HCT116 (cell line): ENCODE measurements at regions not wholly inside any gene's neighbourhood (a gene's known extent, or its start where the extent isn't known, plus 50 kb on each side); places are given as distances from the start of the nearest gene placed in this dataset.

ENCODE experiments used
- ATAC-seq: fragments of 200-7000 bp; cut with Tn5 transposase; 2 replicates; pipeline ENCODE4 v1.9.1; 2020; ENCODE audit warnings: mild to moderate bottlenecking, moderate library complexity
- BruUV-seq: library from RNA; stranded (reverse); fragments of 400-500 nt; replicated peaks from 2 replicates; lab custom pipeline; 2021; lab: Mats Ljungman, UMichigan
- CTCF ChIA-PET: fragments of 300-600 bp; sonication (Branson Sonifier 250); formaldehyde crosslinking; loops from one replicate; lab custom pipeline; 2021; ENCODE audit warnings: antibody characterized with exemption; lab: Charles Lee
- POLR2A ChIA-PET: fragments of 300-600, 350-600 bp; sonication (Branson Sonifier 250); formaldehyde crosslinking; loops from one replicate; lab custom pipeline; 2021; ENCODE audit warnings: antibody characterized with exemption; lab: Charles Lee
- RAD21 ChIA-PET, 2 experiments: fragments of 300-600 bp; sonication (Branson Sonifier 250); formaldehyde crosslinking; loops; one replicate each; lab custom pipeline; 2023; ENCODE audit warnings: low total read pairs in 2 of 2; ENCODE audit not compliant: uncharacterized antibody in 2 of 2, unreplicated experiment in 2 of 2, low non-redundant PET in 1 of 2; lab: Charles Lee
- DNase-seq: peaks from one replicate; pipeline ENCODE4 v3.0.0-alpha.2; 2010; ENCODE audit warnings: low read depth, low spot score
- H2AFZ ChIP-seq: fragments of 200-600 bp; shearing (Covaris generic), sonication (generic); 2 replicates; pipeline ENCODE4 v1.6.1; 2017; ENCODE audit warnings: low read depth, mixed run types, mixed read lengths, antibody characterized with exemption, low read length; ENCODE audit not compliant: poor library complexity, severe bottlenecking
- H3K27ac ChIP-seq: 2 replicates; pipeline ENCODE4 v1.5.1; 2012; ENCODE audit warnings: low read depth, low read length
- H3K27me3 ChIP-seq: fragments of 200-600 bp; sonication (generic); 2 replicates; pipeline ENCODE4 v1.6.1; 2016; ENCODE audit warnings: mixed run types, low read length, mixed read lengths; ENCODE audit not compliant: insufficient read depth
- H3K36me3 ChIP-seq, 2 experiments: fragments of 200-500 bp in 1 of 2; fragments of 200-600 bp in 1 of 2; sonication (Bioruptor generic) in 1 of 2; sonication (generic) in 1 of 2; 2 replicates each; pipeline versions ENCODE4 v1.5.1 to v1.6.1; 2014 to 2016; ENCODE audit warnings: low read length in 2 of 2, inconsistent platforms in 1 of 2, mixed read lengths in 1 of 2, mixed run types in 1 of 2; ENCODE audit not compliant: insufficient read depth in 2 of 2, control insufficient read depth in 1 of 2
- H3K4me1 ChIP-seq, 2 experiments: fragments of 200-600 bp in 1 of 2; sonication (generic) in 1 of 2; 2 replicates each; pipeline versions ENCODE4 v1.5.1 to v1.6.1; 2012 to 2017; ENCODE audit warnings: low read length in 2 of 2, inconsistent platforms in 1 of 2, mild to moderate bottlenecking in 1 of 2, mixed read lengths in 1 of 2, mixed run types in 1 of 2, moderate library complexity in 1 of 2; ENCODE audit not compliant: insufficient read depth in 2 of 2, control insufficient read depth in 1 of 2
- H3K4me2 ChIP-seq: fragments of 200-600 bp; sonication (generic); 2 replicates; pipeline ENCODE4 v1.6.1; 2017; ENCODE audit warnings: mixed run types, low read length, mixed read lengths
- H3K4me3 ChIP-seq, 2 experiments: fragments of 200-600 bp in 1 of 2; sonication (generic) in 1 of 2; replicated peaks in 1 of 2; 2 replicates each; pipeline ENCODE4 v1.5.1; 2011 to 2016; ENCODE audit warnings: low read length in 2 of 2, control low read depth in 1 of 2, low read depth in 1 of 2, mild to moderate bottlenecking in 1 of 2, mixed read lengths in 1 of 2, mixed run types in 1 of 2
- H3K79me2 ChIP-seq: fragments of 200-600 bp; sonication (generic); 2 replicates; pipeline ENCODE4 v1.6.1; 2017; ENCODE audit warnings: mild to moderate bottlenecking, mixed run types, low read length, moderate library complexity, mixed read lengths; ENCODE audit not compliant: insufficient read depth
- H3K9ac ChIP-seq: fragments of 200-600 bp; sonication (generic); 2 replicates; pipeline ENCODE4 v1.6.1; 2016; ENCODE audit warnings: low read length, mixed read lengths
- H3K9me2 ChIP-seq: fragments of 200-600 bp; sonication (generic), shearing (Covaris generic); 2 replicates; pipeline ENCODE4 v1.6.1; 2017; ENCODE audit warnings: mixed run types, mild to moderate bottlenecking, moderate library complexity; ENCODE audit not compliant: insufficient read depth
- H3K9me3 ChIP-seq, 2 experiments: fragments of 200-500 bp in 1 of 2; fragments of 200-600 bp in 1 of 2; sonication (Bioruptor generic) in 1 of 2; sonication (generic) in 1 of 2; 2 replicates each; pipeline ENCODE4 v1.6.1; 2014 to 2017; ENCODE audit warnings: low read length in 2 of 2, mixed read lengths in 2 of 2, inconsistent platforms in 1 of 2, low read depth in 1 of 2, mild to moderate bottlenecking in 1 of 2, mixed run types in 1 of 2, moderate library complexity in 1 of 2; ENCODE audit not compliant: control insufficient read depth in 1 of 2, insufficient read depth in 1 of 2
- H4K20me1 ChIP-seq: fragments of 200-600 bp; sonication (generic), shearing (Covaris generic); 2 replicates; pipeline ENCODE4 v1.6.1; 2017; ENCODE audit warnings: mixed run types, mild to moderate bottlenecking, moderate library complexity; ENCODE audit not compliant: insufficient read depth
- ATF3 ChIP-seq: IDR thresholded peaks from 2 replicates; pipeline ENCODE4 v1.6.1; 2012
- CBX3 ChIP-seq: IDR thresholded peaks from 2 replicates; pipeline ENCODE4 v1.6.1; 2012; ENCODE audit warnings: low read depth
- CEBPB ChIP-seq: IDR thresholded peaks from 2 replicates; pipeline ENCODE4 v1.6.1; 2012; ENCODE audit warnings: low read depth
- CTCF ChIP-seq, 3 experiments: fragments of 200-600 bp in 1 of 3; sonication (generic) in 1 of 3; IDR thresholded peaks in 2 of 3; conservative IDR thresholded peaks in 1 of 3; 2 replicates each; pipeline ENCODE4 v1.5.1; 2012 to 2017; ENCODE audit warnings: low read depth in 2 of 3, low read length in 2 of 3, antibody characterized with exemption in 1 of 3, borderline replicate concordance in 1 of 3, control low read depth in 1 of 3, mild to moderate bottlenecking in 1 of 3, mixed read lengths in 1 of 3, mixed run types in 1 of 3, moderate library complexity in 1 of 3; ENCODE audit not compliant: insufficient read depth in 1 of 3
- EGR1 ChIP-seq: IDR thresholded peaks from 2 replicates; pipeline ENCODE4 v1.6.1; 2012; ENCODE audit warnings: low read depth
- EZH2phosphoT487 ChIP-seq: fragments of 200-600 bp; IDR thresholded peaks from 2 replicates; pipeline ENCODE4 v1.6.1; 2018; ENCODE audit warnings: antibody characterized with exemption, borderline replicate concordance
- FOSL1 ChIP-seq: IDR thresholded peaks from 2 replicates; pipeline ENCODE4 v1.6.1; 2012; ENCODE audit warnings: low read depth
- JUND ChIP-seq: IDR thresholded peaks from 2 replicates; pipeline ENCODE4 v1.6.1; 2012
- POLR2A ChIP-seq: IDR thresholded peaks from 2 replicates; pipeline ENCODE4 v1.7.0; 2011; ENCODE audit warnings: borderline replicate concordance; ENCODE audit not compliant: insufficient read depth, insufficient read length; ENCODE audit errors: extremely low read depth
- POLR2AphosphoS5 ChIP-seq: IDR thresholded peaks from 2 replicates; pipeline ENCODE4 v1.6.1; 2011; ENCODE audit warnings: mild to moderate bottlenecking, low read depth, low read length, moderate library complexity
- RAD21 ChIP-seq: IDR thresholded peaks from 2 replicates; pipeline ENCODE4 v1.6.1; 2012; ENCODE audit warnings: low read depth, mild to moderate bottlenecking
- SIN3A ChIP-seq: IDR thresholded peaks from 2 replicates; pipeline ENCODE4 v1.6.1; 2012; ENCODE audit warnings: low read depth
- SP1 ChIP-seq: IDR thresholded peaks from 2 replicates; pipeline ENCODE4 v1.6.1; 2012; ENCODE audit warnings: low read depth
- TCF7L2 ChIP-seq: IDR thresholded peaks from 2 replicates; pipeline ENCODE4 v1.7.0; 2011; ENCODE audit warnings: borderline replicate concordance, inconsistent platforms; ENCODE audit not compliant: insufficient read depth, insufficient read length; ENCODE audit errors: extremely low read depth
- YY1 ChIP-seq: IDR thresholded peaks from 2 replicates; pipeline ENCODE4 v1.6.1; 2011; ENCODE audit warnings: low read length, low read depth, moderate library complexity, mild to moderate bottlenecking; ENCODE audit not compliant: insufficient replicate concordance; ENCODE audit errors: extremely low read depth
- ZBTB33 ChIP-seq: IDR thresholded peaks from 2 replicates; pipeline ENCODE4 v1.6.1; 2011; ENCODE audit warnings: mild to moderate bottlenecking, low read length, moderate library complexity; ENCODE audit not compliant: insufficient replicate concordance; ENCODE audit errors: extremely low read depth
- intact Hi-C: fragments of 100-400 bp; cut with micrococcal nuclease; formaldehyde crosslinking; loops from 2 replicates; pipeline ENCODE4 v1.10.0; 2022

- ATAC-seq (no peak), DNase-seq (no peak)
- POLR2A ChIA-PET = no interaction called here
- Histone ChIP-seq H3K9me2 (no peaks in the 10 kb centered on the region), H3K9ac (no peak overlapping the region), H3K27me3 (no peaks in the 10 kb centered on the region), H3K79me2 (no peaks in the 10 kb centered on the region), H2AFZ (no peak overlapping the region), H3K36me3 (no peaks in the 10 kb centered on the region), H3K4me3 (no peak overlapping the region), H3K27ac (no peak overlapping the region), H3K9me3 (no peaks in the 10 kb centered on the region), H3K4me2 (no peak overlapping the region), H4K20me1 (no peaks in the 10 kb centered on the region), H3K4me1 (peaks cover 0 to 5% of the 10 kb centered on the region in 2 experiments; a peak in 1 of 4 replicates)
- RAD21 ChIA-PET = no interaction called here
- CTCF ChIA-PET = no interaction called here
- no TSS peak for BruUV-seq
- intact Hi-C loops = no loop called here
- TF ChIP-seq EZH2phosphoT487 (no peak), POLR2A (no peak), SP1 (no peak), SIN3A (no peak), POLR2AphosphoS5 (no peak), YY1 (no peak), ATF3 (no peak), JUND (no peak), RAD21 (no peak), CTCF (IDR thresholded peaks at IDR 0.05 in 2 of 3, conservative IDR thresholded peaks at IDR 0.05 in 1 of 3; ENCODE audit: borderline replicate concordance in 1 of 3, insufficient read depth in 1 of 3, low read depth in 2 of 3, low read length in 2 of 3) (no peak), CBX3 (no peak), CEBPB (no peak), TCF7L2 (no peak), FOSL1 (no peak), ZBTB33 (no peak), EGR1 (no peak)
Measured at GRCh38 chr5:39732166-39732565, 307.4 kb upstream of the DAB2 start.
